ENCODE measurements at regions not wholly inside any gene's neighbourhood (a gene's known extent, or its start where the extent isn't known, plus 50 kb on each side); places are given as distances from the start of the nearest gene placed in this dataset.

- TF ChIP-seq, protein P1, sequence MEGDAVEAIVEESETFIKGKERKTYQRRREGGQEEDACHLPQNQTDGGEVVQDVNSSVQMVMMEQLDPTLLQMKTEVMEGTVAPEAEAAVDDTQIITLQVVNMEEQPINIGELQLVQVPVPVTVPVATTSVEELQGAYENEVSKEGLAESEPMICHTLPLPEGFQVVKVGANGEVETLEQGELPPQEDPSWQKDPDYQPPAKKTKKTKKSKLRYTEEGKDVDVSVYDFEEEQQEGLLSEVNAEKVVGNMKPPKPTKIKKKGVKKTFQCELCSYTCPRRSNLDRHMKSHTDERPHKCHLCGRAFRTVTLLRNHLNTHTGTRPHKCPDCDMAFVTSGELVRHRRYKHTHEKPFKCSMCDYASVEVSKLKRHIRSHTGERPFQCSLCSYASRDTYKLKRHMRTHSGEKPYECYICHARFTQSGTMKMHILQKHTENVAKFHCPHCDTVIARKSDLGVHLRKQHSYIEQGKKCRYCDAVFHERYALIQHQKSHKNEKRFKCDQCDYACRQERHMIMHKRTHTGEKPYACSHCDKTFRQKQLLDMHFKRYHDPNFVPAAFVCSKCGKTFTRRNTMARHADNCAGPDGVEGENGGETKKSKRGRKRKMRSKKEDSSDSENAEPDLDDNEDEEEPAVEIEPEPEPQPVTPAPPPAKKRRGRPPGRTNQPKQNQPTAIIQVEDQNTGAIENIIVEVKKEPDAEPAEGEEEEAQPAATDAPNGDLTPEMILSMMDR (conservative IDR thresholded peaks at IDR 0.05; ENCODE audit: low read depth, low read length) = no peak
- TF ChIP-seq EZH2 (IDR thresholded peaks at IDR 0.05; ENCODE audit: borderline replicate concordance, low read depth, low read length, poor library complexity, severe bottlenecking) = no peak
Measured at GRCh38 chr7:9071160-9071762, 637.9 kb downstream of the NXPH1 start.
